ENCODE measurements at regions not wholly inside any gene's neighbourhood (a gene's known extent, or its start where the extent isn't known, plus 50 kb on each side); places are given as distances from the start of the nearest gene placed in this dataset.

- no peak for TF ChIP-seq CHD7 (IDR thresholded peaks at IDR 0.05; ENCODE audit: insufficient replicate concordance, low read length)
These were observed 80.5 kb upstream of the RALGPS2 start (continued) for GRCh38 chr1:178644308-178645120.
